Tibial artery (tissue), 4 donors: ENCODE measurements at regions not wholly inside any gene's neighbourhood (a gene's known extent, or its start where the extent isn't known, plus 50 kb on each side); places are given as distances from the start of the nearest gene placed in this dataset.

Experiments used
- DNase-seq, 2 donors: peaks; one replicate each; pipeline ENCODE4 v3.0.0-alpha.2; 2019
- H3K27ac ChIP-seq, 2 donors: fragments of 200-600 bp; sonication (generic) in 1 of 2; 1 replicate in 1 of 2; 2 replicates in 1 of 2; pipeline ENCODE4 v1.5.1; 2018 to 2019; ENCODE audit warnings: mild to moderate bottlenecking in 1 of 2
- H3K27me3 ChIP-seq, 2 donors: fragments of 200-600 bp; sonication (generic) in 1 of 2; one replicate each; pipeline versions ENCODE4 v1.5.1 to v1.6.0; 2016 to 2019
- H3K36me3 ChIP-seq, 3 donors: fragments of 200-600 bp; sonication (generic) in 2 of 3; one replicate each; pipeline ENCODE4 v1.5.1; 2016 to 2019; ENCODE audit warnings: mild to moderate bottlenecking in 2 of 3
- H3K4me1 ChIP-seq, 4 donors: fragments of 200-600 bp; sonication (generic) in 2 of 4; 1 replicate in 3 of 4; 2 replicates in 1 of 4; pipeline ENCODE4 v1.5.1; 2016 to 2019
- H3K4me3 ChIP-seq, 2 donors: fragments of 200-600 bp; sonication (generic) in 1 of 2; 1 replicate in 1 of 2; 2 replicates in 1 of 2; pipeline ENCODE4 v1.5.1; 2018 to 2019; ENCODE audit warnings: mild to moderate bottlenecking in 2 of 2
- H3K9me3 ChIP-seq, 3 donors: fragments of 200-600 bp; sonication (generic) in 1 of 3; one replicate each; pipeline ENCODE4 v1.5.1; 2016 to 2019
- intact Hi-C: fragments of 100-400 bp; cut with DNase I; formaldehyde crosslinking; loops from one replicate; pipeline ENCODE4 v1.15.0; 2023; ENCODE audit warnings: low total_unique reads
- TF ChIP-seq, protein P1 (sequence below), 2 experiments: fragments of 200-600 bp in 1 of 2; fragments of 450-650 bp in 1 of 2; IDR thresholded peaks; one replicate each; pipeline ENCODE4 v1.5.1; 2017 to 2019; ENCODE audit warnings: antibody characterized with exemption in 2 of 2, mild to moderate bottlenecking in 1 of 2, moderate library complexity in 1 of 2

DNA sequence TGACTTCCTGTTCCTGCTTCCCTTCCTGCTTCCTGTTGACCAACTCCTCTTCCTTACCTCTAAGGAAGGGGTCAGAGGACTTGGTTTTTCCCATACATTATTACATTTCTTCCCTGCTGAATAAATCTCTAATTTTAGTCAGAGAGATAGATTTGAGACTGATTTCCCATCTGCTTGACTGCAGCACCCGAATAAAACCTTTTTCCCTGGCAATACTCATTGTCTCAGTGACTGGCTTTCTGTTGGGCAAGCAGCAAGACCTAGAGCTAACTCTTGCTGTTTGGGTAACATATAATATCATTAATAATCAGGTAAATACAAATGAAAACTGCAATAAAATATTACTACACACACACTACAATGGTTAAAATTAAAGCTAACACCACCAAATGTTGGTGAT, 132.2 kb downstream of the FSCB start:
- Histone ChIP-seq H3K4me3 (no peak overlapping the region), H3K4me1 (no peaks in the 10 kb centered on the region), H3K9me3 (no peaks in the 10 kb centered on the region), H3K36me3 (no peaks in the 10 kb centered on the region), H3K27me3 (no peaks in the 10 kb centered on the region), H3K27ac (no peak overlapping the region)
- DNase-seq: no peak
- TF ChIP-seq, protein P1, sequence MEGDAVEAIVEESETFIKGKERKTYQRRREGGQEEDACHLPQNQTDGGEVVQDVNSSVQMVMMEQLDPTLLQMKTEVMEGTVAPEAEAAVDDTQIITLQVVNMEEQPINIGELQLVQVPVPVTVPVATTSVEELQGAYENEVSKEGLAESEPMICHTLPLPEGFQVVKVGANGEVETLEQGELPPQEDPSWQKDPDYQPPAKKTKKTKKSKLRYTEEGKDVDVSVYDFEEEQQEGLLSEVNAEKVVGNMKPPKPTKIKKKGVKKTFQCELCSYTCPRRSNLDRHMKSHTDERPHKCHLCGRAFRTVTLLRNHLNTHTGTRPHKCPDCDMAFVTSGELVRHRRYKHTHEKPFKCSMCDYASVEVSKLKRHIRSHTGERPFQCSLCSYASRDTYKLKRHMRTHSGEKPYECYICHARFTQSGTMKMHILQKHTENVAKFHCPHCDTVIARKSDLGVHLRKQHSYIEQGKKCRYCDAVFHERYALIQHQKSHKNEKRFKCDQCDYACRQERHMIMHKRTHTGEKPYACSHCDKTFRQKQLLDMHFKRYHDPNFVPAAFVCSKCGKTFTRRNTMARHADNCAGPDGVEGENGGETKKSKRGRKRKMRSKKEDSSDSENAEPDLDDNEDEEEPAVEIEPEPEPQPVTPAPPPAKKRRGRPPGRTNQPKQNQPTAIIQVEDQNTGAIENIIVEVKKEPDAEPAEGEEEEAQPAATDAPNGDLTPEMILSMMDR (IDR thresholded peaks at IDR 0.05): no peak
- intact Hi-C loops: no loop called here

DNA sequence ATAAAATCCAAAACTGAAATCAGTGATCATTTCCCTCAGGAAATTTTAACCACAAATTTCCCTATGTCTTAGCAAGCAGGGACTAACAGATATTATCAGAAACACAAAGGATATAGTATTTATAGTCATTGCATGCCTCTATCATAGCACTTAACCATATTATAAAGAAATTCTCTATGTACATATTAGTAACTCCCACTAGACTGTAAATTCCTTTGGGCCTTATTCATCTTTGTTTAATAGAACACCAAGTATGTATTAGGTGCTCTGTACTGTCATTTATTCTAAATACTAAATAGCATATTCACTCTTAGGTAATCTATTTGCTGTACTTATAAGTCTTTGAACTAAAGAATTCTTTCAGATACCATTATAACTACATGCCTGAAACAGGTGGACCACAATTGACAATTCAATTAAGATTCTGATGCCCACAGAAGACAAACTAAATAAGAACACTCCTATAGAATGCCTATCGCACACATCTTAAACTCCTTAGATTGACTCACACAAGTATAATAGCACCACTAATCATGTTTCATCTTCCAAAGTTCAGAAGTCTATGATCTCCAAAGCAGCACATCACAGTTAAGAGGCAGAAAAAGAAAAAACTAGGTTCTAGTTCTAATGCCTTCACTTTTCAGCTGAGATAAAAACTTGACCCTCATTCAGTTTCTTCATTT, 134.1 kb downstream of the FSCB start:
- TF ChIP-seq, protein P1 (IDR thresholded peaks at IDR 0.05): no peak
- no peaks in the 10 kb centered on the region for H3K4me1 ChIP-seq
- H3K4me3 ChIP-seq: no peak overlapping the region
- intact Hi-C loops: no loop called here
- no peak overlapping the region for H3K27ac ChIP-seq
- H3K27me3 ChIP-seq: no peaks in the 10 kb centered on the region
- no peak for DNase-seq
- no peaks in the 10 kb centered on the region for H3K9me3 ChIP-seq
- no peaks in the 10 kb centered on the region for H3K36me3 ChIP-seq

DNA sequence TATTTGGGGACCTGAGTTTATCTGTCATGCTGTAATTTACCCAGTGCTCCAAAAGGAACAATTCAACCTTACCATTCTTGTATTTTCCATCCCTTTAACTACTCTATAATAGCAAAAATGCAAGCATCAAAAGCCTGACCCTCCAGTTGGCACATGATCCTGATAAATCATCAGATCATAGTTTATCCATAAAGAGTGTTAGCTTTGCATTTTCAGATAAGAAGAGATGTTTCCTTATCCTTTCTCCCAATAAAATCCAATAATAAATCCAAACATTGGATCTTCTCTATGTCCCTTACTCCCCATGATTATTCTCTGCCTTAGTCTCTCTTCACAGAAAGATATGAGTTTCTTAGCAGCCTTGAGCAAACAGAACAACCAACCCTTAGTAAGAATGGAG, 134.9 kb downstream of the FSCB start:
- Histone ChIP-seq H3K27me3 (no peaks in the 10 kb centered on the region), H3K4me1 (no peaks in the 10 kb centered on the region), H3K4me3 (no peak overlapping the region), H3K9me3 (no peaks in the 10 kb centered on the region), H3K36me3 (no peaks in the 10 kb centered on the region), H3K27ac (no peak overlapping the region)
- TF ChIP-seq, protein P1 (IDR thresholded peaks at IDR 0.05): no peak
- no peak for DNase-seq
- intact Hi-C loops: no loop called here

DNA sequence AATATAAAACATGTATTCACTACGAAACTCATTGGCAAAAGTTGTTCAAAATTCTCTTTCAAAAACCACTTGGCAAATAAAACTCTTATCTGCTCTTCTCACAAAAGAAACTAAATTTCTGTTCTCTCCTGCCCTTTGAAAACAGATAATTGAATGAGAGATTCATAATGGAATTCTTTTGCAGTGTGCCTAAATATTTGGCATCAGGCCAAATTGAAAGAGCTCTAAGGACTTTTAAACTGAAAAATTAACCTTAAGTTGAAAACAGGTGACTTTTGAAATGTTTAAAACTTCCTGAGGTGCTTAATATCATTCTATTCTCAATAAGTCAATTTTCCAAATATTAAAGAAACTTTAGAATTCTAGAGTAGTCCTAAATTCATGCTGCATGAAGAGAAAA, 136.4 kb downstream of the FSCB start:
- intact Hi-C loops: no loop called here
- no peaks in the 10 kb centered on the region for H3K36me3 ChIP-seq
- H3K4me1 ChIP-seq: no peaks in the 10 kb centered on the region
- no peak overlapping the region for H3K27ac ChIP-seq
- TF ChIP-seq, protein P1 (IDR thresholded peaks at IDR 0.05): no peak
- H3K4me3 ChIP-seq: no peak overlapping the region
- no peak for DNase-seq
- no peaks in the 10 kb centered on the region for H3K27me3 ChIP-seq
- H3K9me3 ChIP-seq: no peaks in the 10 kb centered on the region

DNA sequence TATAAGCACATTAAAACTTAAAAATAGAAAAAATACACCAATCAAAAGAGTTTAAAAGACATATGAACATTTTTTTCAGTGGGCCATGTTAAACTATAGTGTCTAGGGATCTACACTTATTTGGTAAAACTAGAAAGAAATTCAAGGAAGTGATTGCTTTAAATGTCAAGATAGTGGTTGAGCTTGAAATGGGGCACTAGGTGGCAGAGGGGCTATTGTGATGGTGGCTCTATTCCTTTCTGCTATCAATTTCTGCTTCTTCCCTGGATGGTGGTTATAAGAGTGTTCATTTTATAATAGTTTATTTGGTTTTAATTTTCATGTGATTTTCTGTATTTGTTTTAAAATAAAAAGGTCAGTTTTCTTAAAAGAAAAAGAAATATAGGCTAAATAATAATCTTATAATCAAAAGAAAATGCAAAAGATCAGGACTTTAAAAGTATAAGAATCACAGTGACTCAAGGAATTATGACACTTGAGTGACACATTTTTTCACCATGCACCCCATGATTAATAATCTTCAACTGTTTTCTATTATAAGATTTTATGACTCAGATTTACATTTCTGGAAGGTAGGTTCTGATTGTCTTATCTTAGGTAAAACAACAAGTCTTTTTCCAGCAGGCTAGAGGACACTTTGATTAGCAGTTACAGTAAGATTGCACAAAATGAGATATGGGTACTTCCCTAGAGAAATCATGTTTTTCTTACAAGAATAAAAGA, 137.5 kb downstream of the FSCB start:
- Histone ChIP-seq H3K36me3 (no peaks in the 10 kb centered on the region), H3K27ac (no peak overlapping the region), H3K27me3 (no peaks in the 10 kb centered on the region), H3K9me3 (no peaks in the 10 kb centered on the region), H3K4me1 (no peaks in the 10 kb centered on the region), H3K4me3 (no peak overlapping the region)
- intact Hi-C loops: no loop called here
- TF ChIP-seq, protein P1 (IDR thresholded peaks at IDR 0.05): no peak
- no peak for DNase-seq
